B cell (primary cell): ENCODE measurements at regions not wholly inside any gene's neighbourhood (a gene's known extent, or its start where the extent isn't known, plus 50 kb on each side); places are given as distances from the start of the nearest gene placed in this dataset.

Experiments
- CTCF ChIP-seq: fragments of 200-600 bp; IDR thresholded peaks from one replicate; pipeline ENCODE4 v1.8.0; 2022; ENCODE audit warnings: antibody characterized with exemption, mild to moderate bottlenecking
- EZH2 ChIP-seq: IDR thresholded peaks from 2 replicates; pipeline ENCODE4 v1.6.1; 2012; ENCODE audit warnings: borderline replicate concordance, low read depth, mild to moderate bottlenecking, moderate library complexity, low read length; ENCODE audit not compliant: insufficient read depth, poor library complexity, severe bottlenecking

GRCh38 chr3:83250613-83251012 is 1489.2 kb upstream of the GBE1 start:
- TF ChIP-seq CTCF (no peak), EZH2 (no peak)
